ENCODE measurements at regions not wholly inside any gene's neighbourhood (a gene's known extent, or its start where the extent isn't known, plus 50 kb on each side); places are given as distances from the start of the nearest gene placed in this dataset.

DNA sequence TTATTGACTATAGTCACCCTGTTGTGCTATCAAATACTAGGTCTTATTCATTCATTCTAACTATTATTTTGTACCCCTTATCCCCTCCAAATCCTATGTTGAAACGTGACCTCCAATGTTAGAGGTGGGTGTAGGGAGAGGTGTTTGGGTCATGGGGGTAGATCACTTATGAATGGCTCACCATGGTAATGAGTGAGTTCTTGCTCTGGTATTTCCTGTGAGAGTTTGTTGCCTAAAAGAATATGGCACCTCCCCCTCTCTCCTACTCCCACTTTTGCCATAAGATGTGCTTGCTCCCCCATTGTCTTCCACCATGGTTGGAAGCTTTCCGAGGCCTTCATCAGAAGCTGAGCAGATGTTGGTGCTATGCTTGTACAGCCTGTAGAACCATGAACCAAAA lies 59.3 kb upstream of the BRD7 start:
- WGBS, 2 experiments (ENCODE audit: insufficient coverage in 1 of 2, insufficient read length in 1 of 2): 98% methylated on average over 1 of the region's 2 CpGs; no CpG with 5 or more reads in 1 of the 2 experiments
- Histone ChIP-seq H3K36me3 (ENCODE audit: control insufficient read depth, insufficient read depth, low read length) (no peaks in the 10 kb centered on the region), H3K9ac (ENCODE audit: extremely low read depth, low read length, poor library complexity, severe bottlenecking) (no peak overlapping the region), H3K4me1 (ENCODE audit: control insufficient read depth, insufficient read depth, low read length) (no peaks in the 10 kb centered on the region), H3K27me3 (ENCODE audit: control insufficient read depth, insufficient read depth, low read length, poor library complexity, severe bottlenecking) (no peaks in the 10 kb centered on the region), H3K4me3 (ENCODE audit: low read length) (no peak overlapping the region), H3K9me3 (ENCODE audit: control insufficient read depth, low read length) (no peaks in the 10 kb centered on the region), H3K27ac (ENCODE audit: low read depth, low read length) (no peak overlapping the region)
- TF ChIP-seq, protein P1, sequence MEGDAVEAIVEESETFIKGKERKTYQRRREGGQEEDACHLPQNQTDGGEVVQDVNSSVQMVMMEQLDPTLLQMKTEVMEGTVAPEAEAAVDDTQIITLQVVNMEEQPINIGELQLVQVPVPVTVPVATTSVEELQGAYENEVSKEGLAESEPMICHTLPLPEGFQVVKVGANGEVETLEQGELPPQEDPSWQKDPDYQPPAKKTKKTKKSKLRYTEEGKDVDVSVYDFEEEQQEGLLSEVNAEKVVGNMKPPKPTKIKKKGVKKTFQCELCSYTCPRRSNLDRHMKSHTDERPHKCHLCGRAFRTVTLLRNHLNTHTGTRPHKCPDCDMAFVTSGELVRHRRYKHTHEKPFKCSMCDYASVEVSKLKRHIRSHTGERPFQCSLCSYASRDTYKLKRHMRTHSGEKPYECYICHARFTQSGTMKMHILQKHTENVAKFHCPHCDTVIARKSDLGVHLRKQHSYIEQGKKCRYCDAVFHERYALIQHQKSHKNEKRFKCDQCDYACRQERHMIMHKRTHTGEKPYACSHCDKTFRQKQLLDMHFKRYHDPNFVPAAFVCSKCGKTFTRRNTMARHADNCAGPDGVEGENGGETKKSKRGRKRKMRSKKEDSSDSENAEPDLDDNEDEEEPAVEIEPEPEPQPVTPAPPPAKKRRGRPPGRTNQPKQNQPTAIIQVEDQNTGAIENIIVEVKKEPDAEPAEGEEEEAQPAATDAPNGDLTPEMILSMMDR (conservative IDR thresholded peaks at IDR 0.05): no peak
- H3K4me1 Mint-ChIP-seq: no peaks in the 10 kb centered on the region
- H3K4me3 Mint-ChIP-seq: no peak overlapping the region
- no peak for DNase-seq
- no peak overlapping the region for H3K27ac Mint-ChIP-seq
- no peaks in the 10 kb centered on the region for H3K9me3 Mint-ChIP-seq
- H3K36me3 Mint-ChIP-seq (ENCODE audit: low read depth): no peaks in the 10 kb centered on the region
- peaks cover 6% of the 10 kb centered on the region for H3K27me3 Mint-ChIP-seq (ENCODE audit: insufficient read depth)

DNA sequence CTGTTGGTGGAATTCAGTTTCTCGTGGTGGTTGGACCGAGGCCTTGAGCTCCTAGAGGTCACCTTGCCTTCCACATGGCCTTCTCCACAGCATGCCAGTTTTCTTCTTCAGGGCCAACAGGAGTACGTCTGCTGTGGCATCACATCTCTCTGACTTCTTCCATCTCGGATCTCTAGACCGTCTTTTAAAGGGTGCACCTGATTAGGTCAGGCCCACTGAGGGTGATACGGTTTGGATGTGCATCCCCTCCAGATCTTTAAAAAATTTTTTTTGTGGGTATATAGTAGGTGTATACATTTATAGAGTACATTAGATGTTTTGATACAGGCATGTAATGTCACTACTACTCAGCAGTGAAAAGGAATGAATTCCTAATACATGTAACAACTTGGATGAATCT lies 58.3 kb upstream of the BRD7 start:
- Mint-ChIP-seq H3K9me3 (no peaks in the 10 kb centered on the region), H3K4me1 (no peaks in the 10 kb centered on the region), H3K27ac (no peak overlapping the region), H3K4me3 (no peak overlapping the region), H3K27me3 (ENCODE audit: insufficient read depth) (peaks cover 3% of the 10 kb centered on the region), H3K36me3 (ENCODE audit: low read depth) (no peaks in the 10 kb centered on the region)
- TF ChIP-seq, protein P1 (conservative IDR thresholded peaks at IDR 0.05): no peak
- Histone ChIP-seq H3K27me3 (ENCODE audit: control insufficient read depth, insufficient read depth, low read length, poor library complexity, severe bottlenecking) (no peaks in the 10 kb centered on the region), H3K9ac (ENCODE audit: extremely low read depth, low read length, poor library complexity, severe bottlenecking) (no peak overlapping the region), H3K4me1 (ENCODE audit: control insufficient read depth, insufficient read depth, low read length) (no peaks in the 10 kb centered on the region), H3K4me3 (ENCODE audit: low read length) (no peak overlapping the region), H3K27ac (ENCODE audit: low read depth, low read length) (no peak overlapping the region), H3K9me3 (ENCODE audit: control insufficient read depth, low read length) (peaks cover under 1% of the 10 kb centered on the region), H3K36me3 (ENCODE audit: control insufficient read depth, insufficient read depth, low read length) (no peaks in the 10 kb centered on the region)
- WGBS, 2 experiments (ENCODE audit: insufficient coverage in 1 of 2, insufficient read length in 1 of 2): 93 to 94% methylated on average over 6 of the region's 6 CpGs
- DNase-seq: no peak

DNA sequence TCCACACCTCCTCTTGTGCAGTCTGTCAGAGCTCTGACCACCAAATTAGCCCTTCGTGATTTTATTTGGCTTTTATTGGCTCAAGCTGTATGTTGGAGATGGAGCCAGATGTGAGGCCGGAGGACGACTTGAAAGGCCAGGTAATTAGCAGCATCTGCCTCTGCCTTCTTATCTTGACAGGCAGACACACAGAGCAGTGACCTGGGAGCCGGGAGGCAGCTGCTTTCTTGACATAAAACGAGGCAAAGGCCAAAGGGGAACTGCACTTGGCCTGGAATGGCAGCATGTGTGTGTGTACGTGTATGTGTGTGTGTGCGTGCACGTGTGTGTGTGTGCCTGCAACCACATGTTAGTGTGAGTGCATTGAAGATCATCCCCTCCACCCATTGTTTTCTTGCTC lies 56.9 kb upstream of the BRD7 start:
- TF ChIP-seq, protein P1 (conservative IDR thresholded peaks at IDR 0.05): no peak
- no peaks in the 10 kb centered on the region for H3K9me3 Mint-ChIP-seq
- Histone ChIP-seq H3K4me1 (ENCODE audit: control insufficient read depth, insufficient read depth, low read length) (no peaks in the 10 kb centered on the region), H3K4me3 (ENCODE audit: low read length) (no peak overlapping the region), H3K9me3 (ENCODE audit: control insufficient read depth, low read length) (peaks cover 6% of the 10 kb centered on the region), H3K27me3 (ENCODE audit: control insufficient read depth, insufficient read depth, low read length, poor library complexity, severe bottlenecking) (no peaks in the 10 kb centered on the region), H3K9ac (ENCODE audit: extremely low read depth, low read length, poor library complexity, severe bottlenecking) (no peak overlapping the region), H3K36me3 (ENCODE audit: control insufficient read depth, insufficient read depth, low read length) (no peaks in the 10 kb centered on the region), H3K27ac (ENCODE audit: low read depth, low read length) (no peak overlapping the region)
- H3K27me3 Mint-ChIP-seq (ENCODE audit: insufficient read depth): peaks cover under 1% of the 10 kb centered on the region
- no peaks in the 10 kb centered on the region for H3K36me3 Mint-ChIP-seq (ENCODE audit: low read depth)
- no peak overlapping the region for H3K4me3 Mint-ChIP-seq
- no peak overlapping the region for H3K27ac Mint-ChIP-seq
- 84 to 87% methylated on average over 4 to 8 of the region's 8 CpGs for WGBS, 2 experiments (ENCODE audit: insufficient coverage in 1 of 2, insufficient read length in 1 of 2)
- H3K4me1 Mint-ChIP-seq: no peaks in the 10 kb centered on the region
- no peak for DNase-seq
